Chondrocyte (in vitro differentiated cells): ENCODE measurements at regions not wholly inside any gene's neighbourhood (a gene's known extent, or its start where the extent isn't known, plus 50 kb on each side); places are given as distances from the start of the nearest gene placed in this dataset.

Experiments
- DNase-seq: peaks from one replicate; pipeline ENCODE4 v3.0.0; 2021; ENCODE audit warnings: mixed read lengths, low spot score
- H3K27ac Mint-ChIP-seq: one replicate; pipeline ENCODE4 v1.8.0; 2021; ENCODE audit warnings: mild to moderate bottlenecking, moderate library complexity, mixed read lengths; ENCODE audit not compliant: unreplicated experiment
- H3K27me3 Mint-ChIP-seq: 2 replicates; pipeline ENCODE4 v1.8.0; 2021; ENCODE audit warnings: low read depth, mixed read lengths
- H3K36me3 Mint-ChIP-seq: 2 replicates; pipeline ENCODE4 v1.8.0; 2021; ENCODE audit warnings: low read depth, mixed read lengths
- H3K4me1 Mint-ChIP-seq: 2 replicates; pipeline ENCODE4 v1.8.0; 2021; ENCODE audit warnings: low read depth, mild to moderate bottlenecking, mixed read lengths
- H3K4me3 Mint-ChIP-seq: one replicate; pipeline ENCODE4 v1.8.0; 2021; ENCODE audit warnings: mild to moderate bottlenecking, moderate library complexity, mixed read lengths; ENCODE audit not compliant: unreplicated experiment
- H3K9me3 Mint-ChIP-seq: 2 replicates; pipeline ENCODE4 v1.8.0; 2021; ENCODE audit warnings: low read depth, mixed read lengths
- TF ChIP-seq, protein P1 (sequence below): fragments of 200-600 bp; sonication (generic); IDR thresholded peaks from 2 replicates; pipeline ENCODE4 v1.5.0; 2021; ENCODE audit warnings: antibody characterized with exemption, mild to moderate bottlenecking, moderate library complexity

DNA sequence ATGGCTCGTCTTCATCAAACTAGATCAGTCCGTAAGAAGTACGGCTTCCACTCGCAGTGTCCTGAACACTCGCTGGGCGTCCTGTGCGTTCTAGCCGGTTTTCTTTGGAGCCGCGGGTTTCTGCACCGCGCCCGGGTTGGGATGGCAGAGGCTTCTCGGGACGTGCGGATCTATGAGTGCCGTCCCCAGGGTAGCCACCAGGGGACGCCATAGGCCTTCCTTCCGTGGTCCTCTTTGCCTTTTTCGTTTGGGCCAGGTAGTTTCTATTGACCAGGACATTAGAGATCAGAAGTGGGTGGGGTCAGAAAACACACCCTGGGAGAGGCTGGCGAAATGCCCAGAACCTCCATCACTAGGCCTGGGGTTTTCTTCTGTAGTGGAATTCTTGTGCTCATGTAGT, 273.8 kb downstream of the FAM72C start:
- TF ChIP-seq, protein P1, sequence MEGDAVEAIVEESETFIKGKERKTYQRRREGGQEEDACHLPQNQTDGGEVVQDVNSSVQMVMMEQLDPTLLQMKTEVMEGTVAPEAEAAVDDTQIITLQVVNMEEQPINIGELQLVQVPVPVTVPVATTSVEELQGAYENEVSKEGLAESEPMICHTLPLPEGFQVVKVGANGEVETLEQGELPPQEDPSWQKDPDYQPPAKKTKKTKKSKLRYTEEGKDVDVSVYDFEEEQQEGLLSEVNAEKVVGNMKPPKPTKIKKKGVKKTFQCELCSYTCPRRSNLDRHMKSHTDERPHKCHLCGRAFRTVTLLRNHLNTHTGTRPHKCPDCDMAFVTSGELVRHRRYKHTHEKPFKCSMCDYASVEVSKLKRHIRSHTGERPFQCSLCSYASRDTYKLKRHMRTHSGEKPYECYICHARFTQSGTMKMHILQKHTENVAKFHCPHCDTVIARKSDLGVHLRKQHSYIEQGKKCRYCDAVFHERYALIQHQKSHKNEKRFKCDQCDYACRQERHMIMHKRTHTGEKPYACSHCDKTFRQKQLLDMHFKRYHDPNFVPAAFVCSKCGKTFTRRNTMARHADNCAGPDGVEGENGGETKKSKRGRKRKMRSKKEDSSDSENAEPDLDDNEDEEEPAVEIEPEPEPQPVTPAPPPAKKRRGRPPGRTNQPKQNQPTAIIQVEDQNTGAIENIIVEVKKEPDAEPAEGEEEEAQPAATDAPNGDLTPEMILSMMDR, result peak; percentile 24
- Mint-ChIP-seq H3K4me1 (no peaks in the 10 kb centered on the region), H3K27ac (no peak overlapping the region), H3K4me3 (no peak overlapping the region), H3K27me3 (no peaks in the 10 kb centered on the region), H3K36me3 (no peaks in the 10 kb centered on the region), H3K9me3 (peaks cover 49% of the 10 kb centered on the region)
- no peak for DNase-seq

DNA sequence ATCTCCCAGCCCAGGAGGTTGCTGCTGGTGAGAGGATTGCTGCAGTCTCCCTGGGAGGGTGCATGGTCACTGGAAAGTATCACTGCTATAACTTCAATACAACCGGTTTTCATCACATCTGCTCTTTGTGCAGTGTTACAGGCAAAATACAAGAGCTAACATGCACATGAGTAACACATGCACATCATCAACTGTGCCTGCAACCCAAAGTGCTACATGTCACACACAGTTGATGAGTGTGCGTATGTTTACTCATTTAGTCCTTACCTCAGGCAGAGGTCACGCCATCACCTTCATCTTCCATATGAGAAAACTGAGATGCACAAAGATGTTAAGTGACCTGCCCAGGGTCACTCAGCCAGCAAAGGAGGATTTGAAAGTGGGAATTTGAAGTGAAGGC, 277.7 kb downstream of the FAM72C start:
- no peak for DNase-seq
- no peak overlapping the region for H3K4me3 Mint-ChIP-seq

DNA sequence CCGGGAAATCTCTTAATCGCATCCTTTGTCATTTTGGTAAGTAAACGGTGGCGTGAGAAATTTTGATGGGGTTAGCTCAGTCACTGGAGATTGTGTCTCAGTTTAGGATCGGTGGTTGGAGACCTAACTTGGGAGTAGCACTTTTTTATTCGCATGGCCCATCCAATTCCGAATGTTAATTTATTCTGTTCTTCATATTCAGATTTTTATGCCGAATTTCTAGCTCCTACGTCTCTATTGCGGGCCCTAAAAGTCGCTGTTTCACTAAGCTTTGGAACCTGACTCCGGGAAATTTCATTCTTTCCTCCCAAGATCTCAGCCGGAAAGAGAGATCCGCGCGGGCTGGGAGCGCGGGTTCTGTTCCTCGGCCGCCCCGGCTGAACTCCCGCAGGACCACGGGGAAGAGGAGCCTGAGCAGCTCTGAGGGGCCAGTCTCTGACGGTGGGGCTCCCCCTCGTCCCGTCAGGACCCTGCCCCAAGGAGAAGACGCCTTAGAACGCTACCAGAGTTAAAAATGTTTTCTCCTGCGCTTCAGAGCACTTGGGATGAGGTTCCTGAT, 279.7 kb downstream of the FAM72C start:
- no peak overlapping the region for H3K4me3 Mint-ChIP-seq

More for the DNA sequence above, 277.7 kb downstream of the FAM72C start:
- TF ChIP-seq, protein P1, result no peak
- H3K9me3 Mint-ChIP-seq, result peaks cover 61% of the 10 kb centered on the region
- no peaks in the 10 kb centered on the region for H3K36me3 Mint-ChIP-seq
- H3K4me1 Mint-ChIP-seq, result no peaks in the 10 kb centered on the region
- no peak overlapping the region for H3K27ac Mint-ChIP-seq
- no peaks in the 10 kb centered on the region for H3K27me3 Mint-ChIP-seq

DNA sequence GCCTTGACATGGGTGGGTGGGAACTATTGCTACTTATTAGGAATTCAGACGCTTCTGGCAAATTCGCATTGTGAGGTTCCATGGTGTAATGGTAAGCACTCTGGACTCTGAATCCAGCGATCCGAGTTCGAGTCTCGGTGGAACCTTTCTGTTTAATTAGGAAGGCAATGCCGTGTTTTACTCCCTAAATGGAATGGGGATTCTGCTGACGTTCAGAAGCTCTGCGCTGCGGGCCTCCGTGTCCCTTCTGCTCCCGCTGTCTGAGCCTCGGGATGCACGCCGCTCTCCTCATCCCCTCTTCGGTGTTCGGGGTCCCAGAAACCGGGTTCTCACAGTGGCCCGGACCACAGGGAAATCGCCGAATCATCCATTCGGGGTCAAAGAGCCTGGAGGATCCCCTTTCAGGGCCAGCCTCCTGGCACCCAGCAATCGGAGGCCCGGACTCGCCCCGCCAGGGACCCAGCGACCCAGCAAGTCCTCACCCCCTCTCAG, 280.3 kb downstream of the FAM72C start:
- H3K4me3 Mint-ChIP-seq, result no peak overlapping the region
- DNase-seq, result no peak
- no peaks in the 10 kb centered on the region for H3K36me3 Mint-ChIP-seq
- no peaks in the 10 kb centered on the region for H3K27me3 Mint-ChIP-seq
- H3K4me1 Mint-ChIP-seq, result no peaks in the 10 kb centered on the region
- H3K27ac Mint-ChIP-seq, result no peak overlapping the region
- TF ChIP-seq, protein P1, result no peak
- H3K9me3 Mint-ChIP-seq, result peaks cover 52% of the 10 kb centered on the region

More for the DNA sequence above, 279.7 kb downstream of the FAM72C start:
- no peak for DNase-seq
- Mint-ChIP-seq H3K9me3 (peaks cover 54% of the 10 kb centered on the region), H3K36me3 (no peaks in the 10 kb centered on the region), H3K27ac (no peak overlapping the region), H3K4me1 (no peaks in the 10 kb centered on the region), H3K27me3 (no peaks in the 10 kb centered on the region)
- TF ChIP-seq, protein P1, result no peak

DNA sequence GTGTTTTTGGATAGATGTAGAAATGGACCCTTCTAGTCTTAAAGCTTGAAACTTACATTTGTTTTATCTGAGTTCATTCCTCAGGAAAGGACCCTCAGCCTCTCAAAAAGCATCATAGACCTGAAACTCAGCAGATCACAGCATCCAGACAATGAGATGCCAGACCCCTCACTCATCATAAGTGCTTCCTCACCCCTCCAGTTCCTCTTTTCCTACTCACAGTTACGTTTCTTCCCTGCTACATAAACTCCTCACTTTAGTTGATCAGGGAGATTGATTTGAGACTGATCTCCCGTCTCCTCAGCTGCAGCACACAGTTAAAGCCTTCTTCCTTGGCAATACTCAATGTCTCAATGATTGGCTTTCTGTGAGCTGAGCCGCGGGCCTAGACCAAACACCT, 282.0 kb downstream of the FAM72C start:
- no peak overlapping the region for H3K27ac Mint-ChIP-seq
- H3K9me3 Mint-ChIP-seq, result peaks cover 59% of the 10 kb centered on the region
- H3K4me3 Mint-ChIP-seq, result no peak overlapping the region
- DNase-seq, result no peak
- H3K27me3 Mint-ChIP-seq, result no peaks in the 10 kb centered on the region
- TF ChIP-seq, protein P1, result no peak
- H3K36me3 Mint-ChIP-seq, result no peaks in the 10 kb centered on the region
- H3K4me1 Mint-ChIP-seq, result no peaks in the 10 kb centered on the region
